Daoy (cell line): ENCODE measurements at regions not wholly inside any gene's neighbourhood (a gene's known extent, or its start where the extent isn't known, plus 50 kb on each side); places are given as distances from the start of the nearest gene placed in this dataset.

Experiments used
- DNase-seq: peaks from one replicate; pipeline ENCODE4 v3.0.0-alpha.2; 2015; ENCODE audit warnings: low read depth

DNA sequence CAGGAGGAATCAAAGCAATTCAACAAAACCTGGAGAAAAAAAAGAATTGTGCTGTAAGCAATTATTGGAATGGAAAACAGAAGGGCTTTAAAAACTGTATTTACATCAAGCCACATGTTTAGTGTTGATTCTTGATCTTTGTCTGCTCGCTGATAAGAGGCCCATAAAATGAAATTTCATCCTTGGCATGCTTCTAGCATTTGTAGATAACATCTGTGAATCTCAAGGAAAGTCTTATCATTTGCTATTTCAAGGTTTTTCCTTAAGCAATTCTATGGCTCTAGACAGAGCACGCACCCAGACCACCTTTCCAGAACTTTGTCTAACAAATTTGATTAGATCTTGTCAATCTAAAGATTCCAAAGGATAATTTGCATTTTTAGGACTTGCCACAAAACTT is 181.0 kb upstream of the FGGY start:
- DNase-seq, result no peak

DNA sequence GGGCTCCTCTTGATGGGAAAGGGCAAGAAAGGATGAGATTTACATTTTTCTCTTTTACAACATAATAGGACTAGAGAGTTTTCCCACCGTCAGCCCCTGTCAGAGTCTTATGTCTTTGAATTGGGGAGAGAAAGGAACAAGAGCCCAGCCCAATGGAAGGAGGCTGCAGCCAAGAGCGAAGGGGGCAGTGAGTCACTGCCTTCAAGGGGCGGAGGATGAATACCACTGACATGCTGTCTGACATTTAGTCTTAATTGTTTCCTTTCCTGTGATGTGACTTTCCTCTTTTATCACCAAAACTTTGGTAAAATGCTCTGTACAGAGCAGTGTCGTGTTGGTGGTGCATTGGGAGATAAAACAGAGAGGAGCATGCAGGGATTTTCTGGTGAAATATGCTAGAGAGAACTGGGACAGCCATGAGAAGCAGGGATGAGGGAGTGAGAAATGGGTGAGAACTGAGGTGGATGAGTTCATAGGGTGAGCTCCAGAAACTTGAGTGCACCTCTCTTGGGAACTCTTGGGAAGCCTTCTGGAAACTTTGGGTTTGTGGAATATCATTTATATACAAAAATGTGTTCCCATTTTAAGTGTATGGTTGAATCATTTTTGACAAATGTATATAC is 179.9 kb upstream of the FGGY start:
- peak; percentile 88 for DNase-seq

DNA sequence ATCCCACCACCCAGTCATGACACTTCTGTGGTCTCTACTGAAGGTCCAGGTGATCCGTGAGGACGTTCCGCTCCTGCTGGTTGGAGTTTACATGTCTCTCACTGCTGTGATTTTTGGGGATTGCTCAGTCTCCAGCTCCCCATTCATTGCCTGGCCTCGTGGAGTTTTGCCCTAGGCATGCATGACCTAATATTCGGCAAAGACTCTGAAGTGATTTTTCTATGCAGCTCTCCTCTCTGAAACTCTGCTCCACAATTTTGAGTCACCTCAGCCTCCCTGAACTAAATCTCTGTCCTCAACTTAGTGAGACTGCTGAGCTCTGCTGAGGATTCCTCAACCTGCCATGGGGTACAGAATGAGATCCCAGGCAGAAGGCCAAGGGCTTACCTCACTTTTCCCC is 174.4 kb upstream of the FGGY start:
- no peak for DNase-seq

DNA sequence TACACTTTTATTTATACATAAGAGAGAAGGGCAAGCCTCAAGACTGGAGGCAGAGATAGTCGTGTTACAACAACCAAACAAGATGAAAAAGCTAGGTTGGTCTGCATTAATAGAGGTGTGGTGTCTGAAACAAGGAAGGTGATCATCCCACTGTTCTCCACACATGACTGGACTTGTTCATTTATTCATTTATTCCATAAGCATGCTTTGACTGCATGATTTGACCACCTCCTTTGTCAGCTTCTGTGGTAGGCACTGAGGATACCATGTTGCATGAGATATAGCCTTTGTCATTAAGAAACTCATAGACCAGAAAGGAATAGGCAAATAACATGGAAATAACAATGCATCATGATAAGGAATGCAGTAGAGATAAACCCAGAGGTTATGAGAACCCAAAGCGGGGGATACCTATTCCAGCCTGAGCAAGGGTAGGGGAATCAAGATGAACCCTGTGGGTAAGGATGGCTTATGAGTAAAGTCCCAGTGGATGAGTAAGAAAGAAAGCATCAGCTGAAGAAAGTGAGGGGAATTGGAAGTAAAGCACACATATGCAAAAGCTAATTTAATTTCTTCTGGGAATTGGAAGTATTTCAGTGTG is 173.7 kb upstream of the FGGY start:
- DNase-seq, result no peak

DNA sequence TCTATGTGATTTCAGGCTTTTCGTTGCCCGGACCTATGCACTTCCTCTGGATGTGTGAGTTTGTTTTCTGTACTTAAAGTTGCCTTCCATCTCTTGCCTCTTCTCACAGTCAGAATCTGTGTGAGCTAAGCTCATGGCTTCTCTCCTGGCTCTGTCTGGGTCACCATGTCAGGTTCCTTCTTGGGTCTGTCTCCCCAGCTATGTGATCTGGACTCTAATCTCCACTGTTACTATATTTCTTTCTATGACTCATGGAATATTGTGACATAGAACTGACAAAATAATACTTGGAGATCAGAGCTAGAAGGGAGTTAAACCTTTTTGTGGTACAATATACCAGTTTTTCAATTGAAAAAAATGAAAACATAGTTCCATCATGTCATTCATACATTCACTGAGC is 172.7 kb upstream of the FGGY start:
- DNase-seq, result no peak

DNA sequence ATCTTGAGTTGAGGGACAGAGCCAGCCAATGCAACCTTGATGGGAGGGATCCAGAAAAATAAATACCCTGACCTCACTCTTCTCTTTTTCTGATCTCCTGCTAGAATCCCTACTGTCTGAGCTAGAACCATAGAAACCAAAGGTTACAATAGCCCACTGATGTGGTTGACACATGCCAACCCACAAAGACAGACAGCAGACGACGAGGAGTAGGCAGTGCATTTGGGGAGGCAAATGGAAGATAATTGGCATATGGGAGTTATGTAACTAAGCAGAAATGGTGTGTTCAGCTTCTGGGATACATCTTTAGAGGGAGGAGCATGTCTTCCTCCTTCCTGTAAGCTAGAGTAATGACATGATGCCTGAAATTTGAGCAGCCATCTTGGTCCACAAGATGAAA is 171.7 kb upstream of the FGGY start:
- no peak for DNase-seq

DNA sequence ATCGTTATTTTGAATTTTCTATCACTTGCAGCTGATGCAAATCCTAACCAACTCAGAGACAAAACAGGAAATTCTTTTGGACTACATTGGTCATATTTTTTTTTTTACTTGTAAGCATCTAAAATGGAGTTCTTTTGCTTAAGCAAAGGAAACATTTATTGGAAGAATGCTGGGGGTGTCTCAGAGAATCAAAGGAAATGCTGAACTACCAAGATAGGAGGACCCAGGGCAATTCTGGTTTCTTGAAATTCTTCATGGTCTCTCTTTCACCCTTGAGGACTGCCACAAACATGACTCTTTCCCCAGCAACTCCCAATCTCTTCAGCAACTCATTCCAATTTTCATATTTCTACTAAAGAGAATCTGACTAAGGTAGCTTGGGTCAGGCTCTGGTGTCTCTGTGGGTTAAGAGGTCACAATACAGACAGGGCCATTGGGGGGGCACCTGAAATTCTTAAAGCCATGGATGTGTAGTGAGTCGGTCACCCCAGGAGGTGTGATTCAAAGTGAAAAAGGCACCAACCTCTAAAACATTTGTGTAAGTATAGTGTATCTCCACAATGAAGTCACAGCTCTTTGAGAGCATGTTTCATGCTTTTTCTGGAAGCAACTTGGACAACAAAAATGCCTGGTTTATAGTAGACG is 171.1 kb upstream of the FGGY start:
- no peak for DNase-seq

DNA sequence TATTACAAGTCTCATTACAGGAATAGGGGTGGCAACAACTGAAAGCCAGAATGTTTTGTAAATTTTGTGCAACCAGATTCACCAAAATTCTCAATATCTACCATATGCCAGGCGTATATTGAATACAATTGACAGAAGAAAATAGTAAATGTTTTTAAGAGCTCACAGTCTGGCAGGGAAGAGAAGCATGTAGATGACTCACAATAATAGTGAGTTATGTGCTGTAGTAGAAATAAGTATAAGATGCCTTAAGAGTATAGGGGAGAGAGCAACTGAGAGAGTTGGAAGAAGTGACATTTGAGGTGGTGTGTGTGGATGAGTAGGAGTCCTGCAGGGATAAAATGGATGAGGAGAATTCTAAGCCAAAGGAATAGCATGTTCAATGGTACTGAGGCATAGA is 170.5 kb upstream of the FGGY start:
- DNase-seq, result no peak

DNA sequence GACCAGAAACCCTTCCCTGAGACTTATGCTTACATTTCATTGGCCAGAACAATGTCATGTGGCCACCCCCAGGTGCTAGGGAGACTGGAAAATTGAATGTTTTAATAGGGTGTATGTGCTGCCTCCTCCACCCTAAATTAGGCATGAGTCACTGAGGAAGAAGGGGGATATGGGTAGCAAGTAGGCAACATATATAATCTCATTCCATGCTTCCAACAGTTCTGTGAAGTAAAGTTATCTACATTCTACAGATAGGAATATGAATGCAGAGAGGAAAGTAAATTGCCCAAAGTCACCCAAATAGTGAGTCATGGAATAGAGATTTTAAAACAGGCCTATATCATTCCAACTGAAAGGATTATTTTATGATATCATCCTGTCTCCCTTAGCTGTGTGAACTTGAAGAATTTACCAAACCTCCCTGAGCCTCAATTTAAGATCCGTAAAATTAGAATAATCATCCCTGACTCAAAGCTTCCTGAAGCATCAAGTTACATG is 168.6 kb upstream of the FGGY start:
- peak; percentile 85 for DNase-seq

DNA sequence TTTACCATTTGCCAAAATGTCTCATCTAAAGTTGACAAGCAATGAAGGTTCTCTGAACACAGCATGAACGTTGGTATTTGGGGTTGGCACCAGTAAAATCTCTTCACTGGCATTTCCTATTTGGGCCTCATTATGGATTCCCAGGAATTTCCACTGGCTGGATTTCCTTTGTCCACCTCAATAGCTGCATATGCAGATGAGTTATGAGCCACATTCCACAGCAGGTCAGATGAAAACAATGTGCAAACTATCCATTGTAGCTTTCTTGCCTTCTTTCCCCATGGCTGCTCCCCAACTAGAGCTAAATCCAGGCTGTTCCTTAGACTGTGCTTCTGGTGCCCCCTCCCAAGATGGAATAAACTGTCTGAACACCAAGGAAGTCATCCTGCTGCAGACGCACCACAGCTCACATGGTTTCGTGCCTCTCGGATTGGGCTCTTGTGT is 168.1 kb upstream of the FGGY start:
- DNase-seq, result peak; percentile 81

DNA sequence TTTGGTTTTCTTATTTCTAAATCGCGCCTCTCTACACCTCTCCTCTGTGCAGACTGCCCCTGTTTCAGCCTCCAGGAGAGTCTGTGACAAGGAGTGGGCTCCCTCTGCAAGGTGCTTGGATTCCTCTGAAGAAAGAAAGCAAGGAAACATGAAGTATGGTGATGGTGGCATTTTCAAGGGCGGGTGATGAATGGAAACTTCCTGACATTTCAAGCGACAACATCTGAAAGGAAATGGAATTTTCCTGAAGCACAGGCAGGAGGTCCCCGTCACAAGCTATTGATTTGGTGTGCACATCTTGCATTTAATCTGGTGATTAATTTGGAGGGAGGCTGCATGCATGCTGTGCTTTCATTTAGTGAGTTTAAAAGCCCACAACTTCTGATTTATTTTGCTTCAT is 164.6 kb upstream of the FGGY start:
- DNase-seq, result no peak

DNA sequence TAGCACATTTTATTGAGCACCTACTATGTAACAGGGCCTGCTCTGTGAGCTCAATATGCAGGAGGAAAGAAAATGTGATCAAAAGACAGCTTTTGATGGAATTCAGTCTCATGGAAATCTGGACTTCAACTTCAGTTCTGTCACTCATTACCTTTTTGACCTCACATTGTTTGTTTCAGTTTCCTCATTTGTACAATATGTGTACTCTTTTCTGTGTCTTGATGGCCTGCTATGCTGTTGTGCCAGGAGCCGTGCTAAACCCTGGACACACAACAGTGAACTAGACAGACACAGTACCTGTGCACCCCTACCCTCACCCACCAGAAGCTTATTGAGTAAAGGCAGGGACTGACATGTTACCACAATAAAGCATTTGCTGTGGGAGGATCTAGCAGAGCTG is 162.9 kb upstream of the FGGY start:
- DNase-seq, result no peak

DNA sequence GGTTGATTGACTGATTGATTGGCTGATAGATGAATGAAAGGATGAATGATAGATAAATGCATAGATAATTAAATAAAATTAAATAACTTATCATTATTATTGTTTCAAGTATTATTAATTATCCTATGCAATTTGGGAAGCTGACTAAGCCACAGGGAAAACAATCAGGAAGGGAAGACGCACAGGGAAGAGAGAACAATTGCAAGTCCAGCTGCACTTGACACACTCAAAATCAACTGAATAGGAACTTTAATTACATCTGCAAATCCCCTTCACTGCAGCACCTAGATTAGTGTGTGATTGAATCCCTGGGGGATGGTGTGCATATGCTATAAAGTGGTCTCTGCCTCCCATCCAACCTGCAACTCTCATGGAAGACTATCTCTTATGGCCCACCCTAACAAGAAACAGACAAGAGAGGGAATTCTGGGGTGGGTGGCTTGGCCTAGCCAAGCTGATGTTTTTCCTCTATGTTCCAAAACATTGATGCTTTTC is 161.1 kb upstream of the FGGY start:
- no peak for DNase-seq

DNA sequence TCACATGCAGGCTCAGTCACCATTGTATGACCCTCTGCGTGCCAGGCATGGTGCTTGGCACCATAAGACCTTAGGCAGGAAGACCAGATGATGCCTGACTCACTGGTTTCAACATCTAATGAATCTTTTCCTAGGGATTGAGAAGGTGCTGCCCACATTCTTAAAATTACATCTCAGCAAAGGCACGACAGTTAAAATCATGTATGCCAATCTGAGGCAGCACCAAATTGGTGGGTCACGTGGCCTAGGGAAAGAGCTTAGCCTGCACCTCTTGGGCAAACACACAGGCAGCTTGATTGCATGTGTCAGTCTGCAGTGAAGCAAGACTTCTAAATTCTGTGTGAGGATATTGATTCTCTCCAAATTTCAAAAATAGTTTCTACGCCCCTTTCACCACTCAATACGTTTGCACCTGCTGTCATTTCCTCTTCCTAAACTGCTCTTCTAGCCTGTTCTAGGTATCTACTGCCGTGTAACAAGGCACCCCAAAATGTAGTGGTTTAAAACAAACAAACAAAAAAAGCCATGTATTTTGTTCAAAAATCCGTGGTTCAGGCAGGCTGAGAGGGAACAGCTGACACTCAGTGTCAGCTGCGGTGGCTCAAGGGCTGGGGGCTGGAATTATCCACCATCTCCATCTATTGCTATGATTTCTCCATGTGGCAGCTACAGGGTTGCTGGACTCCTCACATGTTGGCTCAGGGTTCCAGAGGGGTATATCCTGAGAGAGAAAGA is 160.2 kb upstream of the FGGY start:
- DNase-seq, result peak; percentile 70

DNA sequence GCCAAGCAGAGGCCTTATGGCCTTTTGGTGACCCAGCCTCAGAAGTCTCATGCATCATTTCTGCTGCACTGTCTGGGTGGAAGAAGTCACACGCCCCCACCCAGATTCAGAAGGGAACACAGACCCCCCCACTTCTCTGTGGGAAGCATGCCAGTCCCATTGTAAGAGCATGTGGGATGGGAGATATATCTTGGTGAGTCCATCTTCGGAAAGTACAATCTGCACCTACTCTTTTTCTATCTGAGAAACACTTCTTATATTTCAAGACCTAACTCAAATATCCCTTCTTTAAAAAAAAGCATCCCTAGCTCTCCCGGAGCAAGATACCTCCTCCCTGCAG is 159.6 kb upstream of the FGGY start:
- no peak for DNase-seq

DNA sequence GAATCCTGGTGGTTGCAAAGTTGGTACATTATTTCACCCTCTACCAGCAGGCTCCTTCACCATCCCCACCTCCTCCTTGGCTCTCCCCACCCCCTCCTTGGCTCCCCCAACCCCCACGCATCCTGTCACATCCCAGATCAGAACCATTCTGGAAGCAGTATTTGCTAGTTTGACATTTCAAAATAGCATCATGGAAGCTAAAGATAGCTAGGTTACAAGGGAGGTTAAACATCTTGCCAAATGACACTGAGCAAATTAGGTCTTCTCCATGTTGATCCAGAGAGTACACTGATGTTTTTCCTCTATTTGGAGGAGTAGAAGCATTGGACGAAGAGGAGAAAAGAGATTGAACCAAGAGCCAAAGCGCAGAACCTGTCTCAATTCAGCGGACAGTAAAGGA is 158.9 kb upstream of the FGGY start:
- DNase-seq, result no peak

DNA sequence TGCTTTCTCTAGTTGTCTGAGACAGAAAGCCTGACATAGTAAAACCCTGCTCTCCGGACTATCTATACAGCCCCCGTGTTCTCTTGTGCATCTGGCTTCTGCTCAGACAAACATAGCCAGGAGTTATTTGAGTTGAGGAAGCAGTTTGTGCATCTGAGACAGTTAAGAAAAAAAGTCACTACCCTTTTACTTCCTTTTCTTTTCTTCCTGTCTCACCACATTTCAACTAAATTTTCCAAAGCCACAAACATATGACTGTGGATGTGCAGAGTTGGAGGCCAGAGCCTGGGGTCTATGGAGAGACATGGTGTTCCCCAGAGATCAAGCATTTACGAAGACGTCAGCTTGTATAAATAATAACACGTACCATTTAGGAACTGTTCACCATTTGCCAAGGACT is 158.5 kb upstream of the FGGY start:
- DNase-seq, result no peak

DNA sequence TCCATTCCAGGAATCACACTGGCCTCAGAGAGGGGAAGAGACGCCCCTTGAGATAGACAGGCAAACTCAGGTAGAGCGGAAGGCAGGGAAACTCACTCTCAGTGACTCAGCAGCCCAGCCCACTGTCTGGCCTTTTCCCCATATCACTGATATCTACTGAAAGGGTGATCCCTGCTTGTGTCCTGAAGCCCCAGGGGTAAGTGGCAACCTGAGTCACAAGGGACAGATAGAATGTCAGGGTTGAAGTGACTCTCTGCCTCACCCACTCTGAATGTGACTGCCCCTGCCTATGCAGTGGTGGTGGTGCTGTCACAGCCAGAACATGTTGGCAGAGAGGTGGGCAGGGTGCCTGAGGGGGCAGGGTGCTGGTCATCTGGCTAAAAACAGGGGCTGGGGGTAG is 157.5 kb upstream of the FGGY start:
- peak; percentile 88 for DNase-seq

DNA sequence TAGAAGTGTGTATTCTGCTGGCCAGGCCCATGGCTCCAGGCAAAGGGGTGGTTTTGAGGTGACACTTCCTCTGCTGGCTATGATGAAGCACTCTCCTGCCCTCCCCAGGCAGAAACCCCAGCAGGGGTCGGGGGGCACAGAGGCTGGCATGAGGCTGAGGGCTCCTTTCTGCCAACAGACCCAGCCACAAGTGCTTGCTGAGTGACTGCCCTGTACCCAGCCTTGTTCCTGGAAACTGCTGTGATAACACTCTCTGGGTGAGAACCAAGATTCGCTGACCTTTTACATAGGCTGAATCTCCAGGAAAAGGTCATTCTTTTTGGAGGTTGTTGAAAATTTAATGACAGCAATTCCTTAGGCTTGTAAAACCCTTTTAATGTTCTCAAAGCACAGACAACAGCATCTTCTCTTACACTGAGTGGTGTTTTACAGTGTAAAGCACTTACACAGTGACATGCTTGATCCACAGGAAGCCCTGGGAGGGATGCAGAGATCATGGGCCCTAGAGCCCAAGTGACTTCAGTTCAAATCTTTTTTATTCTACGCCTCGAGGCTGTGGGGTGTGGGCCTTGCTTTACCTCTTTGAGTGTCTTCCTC is 155.5 kb upstream of the FGGY start:
- DNase-seq, result no peak

DNA sequence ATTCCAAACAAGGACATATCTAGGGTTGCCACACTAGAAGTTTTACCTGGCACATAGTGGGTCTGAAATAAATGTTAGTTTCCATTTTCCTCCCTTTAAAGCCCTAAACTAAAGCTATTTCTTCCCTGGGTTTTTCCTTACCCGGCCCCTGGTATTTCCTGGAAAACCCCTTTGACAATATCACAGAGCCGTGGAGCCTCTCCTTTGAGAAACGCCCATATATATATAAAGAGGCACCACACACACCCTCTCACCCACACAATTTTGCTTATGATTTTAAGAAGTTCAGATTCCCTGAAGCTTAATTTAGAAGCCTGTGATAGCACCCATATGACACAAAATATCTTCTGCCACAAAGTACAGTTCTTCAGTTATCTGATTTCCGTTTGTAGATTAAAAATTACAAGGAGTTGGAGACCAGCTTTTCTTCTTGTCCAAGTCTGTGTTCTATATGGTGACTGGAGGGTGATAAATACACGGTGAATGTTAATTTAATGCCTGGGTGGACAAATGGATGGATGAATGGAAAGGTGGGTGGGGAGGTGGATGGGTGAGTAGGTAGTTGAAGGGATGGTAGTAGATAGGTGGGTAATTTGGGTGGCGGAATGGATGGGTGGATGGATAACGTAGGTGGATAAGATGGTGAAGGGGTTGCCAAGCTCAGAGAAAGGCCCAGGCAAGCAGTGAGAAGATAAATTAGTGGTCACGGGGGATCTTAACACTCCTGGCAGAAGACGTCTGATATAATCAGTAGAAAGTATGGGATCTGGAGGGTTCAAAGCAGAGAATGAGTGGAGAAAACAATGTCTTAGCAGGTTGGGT is 154.4 kb upstream of the FGGY start:
- DNase-seq, result peak; percentile 27

DNA sequence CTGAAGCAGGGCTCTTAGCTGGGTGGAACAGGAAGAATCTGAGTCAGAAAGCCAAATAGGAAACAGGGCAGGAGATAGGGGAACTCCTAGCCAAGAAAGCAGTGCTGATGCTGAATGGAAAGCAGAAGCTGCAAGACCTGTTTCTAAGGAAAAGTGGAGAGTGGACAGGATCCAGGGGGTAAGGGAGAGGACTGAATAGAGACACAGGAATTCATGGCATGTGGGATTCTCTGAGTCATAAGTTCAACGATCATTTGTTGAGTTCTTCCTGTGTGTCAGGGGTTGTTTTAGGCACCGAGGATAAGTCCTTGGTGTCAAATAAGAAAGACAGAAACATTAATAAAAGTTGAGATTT is 153.8 kb upstream of the FGGY start:
- DNase-seq, result peak; percentile 97
